ENCODE measurements at regions not wholly inside any gene's neighbourhood (a gene's known extent, or its start where the extent isn't known, plus 50 kb on each side); places are given as distances from the start of the nearest gene placed in this dataset.
"Not testable (repeated sequence)": the region's sequence is repeated elsewhere in the genome, so short reads cannot be mapped to it uniquely, and the experiment has no call there.

GRCh38 chr9:25752398-25752797, 74.2 kb upstream of the TUSC1 start:
- intact Hi-C loops (cut with micrococcal nuclease): no loop called here
- H3K36me3 Mint-ChIP-seq (ENCODE audit: low read depth): no peaks in the 10 kb centered on the region
- no peak overlapping the region for H3K4me3 Mint-ChIP-seq
- DNase-seq (no peak), ATAC-seq (no peak)
- no peak overlapping the region for H3K27ac Mint-ChIP-seq
- peaks cover 12% of the 10 kb centered on the region for H3K9me3 Mint-ChIP-seq
- H3K27me3 Mint-ChIP-seq: no peaks in the 10 kb centered on the region
- H3K4me1 Mint-ChIP-seq (ENCODE audit: low read depth): no peaks in the 10 kb centered on the region
- POLR2A ChIA-PET: no interaction called here
- TF ChIP-seq CTCF (IDR thresholded peaks at IDR 0.05): no peak
- CTCF ChIA-PET: no interaction called here

- no peaks in the 10 kb centered on the region for H3K4me1 Mint-ChIP-seq (ENCODE audit: low read depth)
- no peak overlapping the region for H3K27ac Mint-ChIP-seq
- no peaks in the 10 kb centered on the region for H3K27me3 Mint-ChIP-seq
- DNase-seq (no peak), ATAC-seq (no peak)
- ChIA-PET POLR2A (no interaction called here), CTCF (no interaction called here)
- no peak for TF ChIP-seq CTCF (IDR thresholded peaks at IDR 0.05)
- H3K4me3 Mint-ChIP-seq: no peak overlapping the region
- H3K36me3 Mint-ChIP-seq (ENCODE audit: low read depth): no peaks in the 10 kb centered on the region
- intact Hi-C loops (cut with micrococcal nuclease): no loop called here
- H3K9me3 Mint-ChIP-seq: peaks cover 14% of the 10 kb centered on the region
Observed at GRCh38 chr9:25742256-25742655, 64.0 kb upstream of the TUSC1 start.

- POLR2A ChIA-PET: no interaction called here
- H3K9me3 Mint-ChIP-seq: peaks cover 11% of the 10 kb centered on the region
- no peaks in the 10 kb centered on the region for H3K4me1 Mint-ChIP-seq (ENCODE audit: low read depth)
- CTCF ChIA-PET: no interaction called here
- no peak for TF ChIP-seq CTCF (IDR thresholded peaks at IDR 0.05)
- H3K36me3 Mint-ChIP-seq (ENCODE audit: low read depth): no peaks in the 10 kb centered on the region
- ATAC-seq (no peak), DNase-seq (no peak)
- H3K27me3 Mint-ChIP-seq: no peaks in the 10 kb centered on the region
- H3K4me3 Mint-ChIP-seq: no peak overlapping the region
- intact Hi-C loops (cut with micrococcal nuclease): no loop called here
- H3K27ac Mint-ChIP-seq: no peak overlapping the region
Observed at GRCh38 chr9:25733336-25733982, 55.2 kb upstream of the TUSC1 start.

- peaks cover 12% of the 10 kb centered on the region for H3K9me3 Mint-ChIP-seq
- H3K36me3 Mint-ChIP-seq (ENCODE audit: low read depth); CTCF ChIA-PET; H3K27ac Mint-ChIP-seq; intact Hi-C loops (cut with micrococcal nuclease); H3K4me1 Mint-ChIP-seq (ENCODE audit: low read depth); DNase-seq; H3K4me3 Mint-ChIP-seq; ATAC-seq; H3K27me3 Mint-ChIP-seq: not testable (repeated sequence)
- POLR2A ChIA-PET: interaction anchor here (0.5 kb wide), 1 partner anchor 50 kb away, joined by 3 read pairs; no protein-coding TSS in a partner anchor
Observed at GRCh38 chr9:25731895-25732794, 53.9 kb upstream of the TUSC1 start.
